A549 (cell line): ENCODE measurements at regions not wholly inside any gene's neighbourhood (a gene's known extent, or its start where the extent isn't known, plus 50 kb on each side); places are given as distances from the start of the nearest gene placed in this dataset.

Experiments
- ATAC-seq, 2 experiments: fragments of 200-7000 bp in 1 of 2; fragments of >200 bp in 1 of 2; cut with Nextera tagmentation in 1 of 2; cut with Tn5 transposase in 1 of 2; 3 replicates each; pipeline versions ENCODE4 v1.8.0 to v1.9.1; 2018 to 2020; ENCODE audit warnings: mild to moderate bottlenecking in 1 of 2, moderate library complexity in 1 of 2
- CTCF ChIA-PET: fragments of 300-600 bp; sonication (Branson Sonifier 250); formaldehyde crosslinking; extraction: SDS; loops from one replicate; lab custom pipeline; 2021; ENCODE audit warnings: antibody characterized with exemption, inconsistent platforms; lab: Yijun Ruan, JAX
- POLR2A ChIA-PET: fragments of 350-600 bp; formaldehyde crosslinking; extraction: SDS; loops from one replicate; lab custom pipeline; 2021; ENCODE audit warnings: antibody characterized with exemption, inconsistent platforms; lab: Yijun Ruan, JAX
- DNase-seq, 2 experiments: peaks; one replicate each; pipeline versions ENCODE4 v3.0.0 to v3.0.0-alpha.2; 2011 to 2016; ENCODE audit warnings: low read depth in 1 of 2, low spot score in 1 of 2
- FAIRE-seq: peaks from 2 replicates; lab custom pipeline; 2011; peaks lifted over from hg19 to GRCh38; lab: Jason Lieb, UNC
- H3K27ac ChIP-seq, 2 experiments: fragments of >200 bp; sonication (Bioruptor Twin); formaldehyde crosslinking; 3 replicates each; pipeline ENCODE4 v1.5.1; 2016 to 2017
- H3K4me1 ChIP-seq: fragments of >200 bp; sonication (Bioruptor Twin); formaldehyde crosslinking; 3 replicates; pipeline ENCODE4 v1.6.1; 2016
- H3K4me2 ChIP-seq: fragments of >200 bp; sonication (Bioruptor Twin); formaldehyde crosslinking; 3 replicates; pipeline ENCODE4 v1.6.1; 2016
- H3K4me3 ChIP-seq: fragments of >200 bp; sonication (Bioruptor Twin); formaldehyde crosslinking; 3 replicates; pipeline ENCODE4 v1.5.1; 2016
- H3K9me3 ChIP-seq: fragments of >200 bp; sonication (Bioruptor Twin); formaldehyde crosslinking; 3 replicates; pipeline ENCODE4 v1.6.1; 2016
- BHLHE40 ChIP-seq: IDR thresholded peaks from 2 replicates; pipeline ENCODE4 v1.6.1; 2012; ENCODE audit warnings: low read depth, low read length, inconsistent platforms
- CBX2 ChIP-seq: fragments of 200-600 bp; sonication (generic); IDR thresholded peaks from 2 replicates; pipeline ENCODE4 v1.6.1; 2016; ENCODE audit warnings: low read depth, mild to moderate bottlenecking, borderline replicate concordance
- CEBPB ChIP-seq, 2 experiments: fragments of >200 bp in 1 of 2; sonication (Bioruptor Twin) in 1 of 2; formaldehyde crosslinking in 1 of 2; IDR thresholded peaks; 2 replicates each; pipeline ENCODE4 v1.6.1; 2012 to 2016
- EP300 ChIP-seq, 2 experiments: fragments of >200 bp; sonication (Bioruptor Twin); formaldehyde crosslinking; IDR thresholded peaks; 2 replicates in 1 of 2; 3 replicates in 1 of 2; pipeline ENCODE4 v1.6.1; 2016 to 2017
- ESRRA ChIP-seq: fragments of 150-350 bp; IDR thresholded peaks from 2 replicates; pipeline ENCODE4 v1.6.1; 2014; ENCODE audit warnings: mild to moderate bottlenecking, low read length, borderline replicate concordance
- FOSB ChIP-seq: fragments of 250-450 bp; sonication (Bioruptor Pico); IDR thresholded peaks from 2 replicates; pipeline ENCODE4 v1.5.0; 2020; ENCODE audit warnings: mild to moderate bottlenecking, moderate library complexity
- GATA3 ChIP-seq: IDR thresholded peaks from 2 replicates; pipeline ENCODE4 v1.6.1; 2012; ENCODE audit warnings: borderline replicate concordance
- HEYL ChIP-seq: fragments of 250-450 bp; sonication (Bioruptor Pico); IDR thresholded peaks from 2 replicates; pipeline ENCODE4 v1.8.0; 2021; ENCODE audit warnings: mild to moderate bottlenecking, moderate library complexity
- HOXB5 ChIP-seq: fragments of 250-450 bp; sonication (Bioruptor Pico); IDR thresholded peaks from 2 replicates; pipeline ENCODE4 v1.5.0; 2020; ENCODE audit warnings: mild to moderate bottlenecking, moderate library complexity
- JUNB ChIP-seq: fragments of >200 bp; sonication (Bioruptor Twin); formaldehyde crosslinking; IDR thresholded peaks from 2 replicates; pipeline ENCODE4 v1.6.1; 2016
- MAZ ChIP-seq: fragments of 150-350 bp; IDR thresholded peaks from 2 replicates; pipeline ENCODE4 v1.6.1; 2014; ENCODE audit warnings: antibody characterized with exemption, low read depth, low read length, borderline replicate concordance
- MYC ChIP-seq: IDR thresholded peaks from 2 replicates; pipeline ENCODE4 v1.6.1; 2012; ENCODE audit warnings: mild to moderate bottlenecking, inconsistent platforms, low read length, improper control_type of control experiment, borderline replicate concordance
- NFE2L2 ChIP-seq: fragments of 150-350 bp; conservative IDR thresholded peaks from 2 replicates; pipeline ENCODE4 v1.6.1; 2014; ENCODE audit warnings: low read length
- PHF8 ChIP-seq: fragments of 200-600 bp; sonication (generic); IDR thresholded peaks from 2 replicates; pipeline ENCODE4 v1.6.1; 2016; ENCODE audit warnings: low read depth, mild to moderate bottlenecking, antibody characterized with exemption, moderate library complexity, borderline replicate concordance
- RARB ChIP-seq: fragments of 250-450 bp; sonication (Bioruptor Pico); IDR thresholded peaks from 2 replicates; pipeline ENCODE4 v1.8.0; 2021; ENCODE audit warnings: mild to moderate bottlenecking, moderate library complexity
- RCOR1 ChIP-seq: fragments of 150-350 bp; IDR thresholded peaks from 2 replicates; pipeline ENCODE4 v1.6.1; 2014; ENCODE audit warnings: antibody characterized with exemption, low read length, low read depth
- RFX5 ChIP-seq: fragments of 450-650 bp; IDR thresholded peaks from 2 replicates; pipeline ENCODE4 v1.7.1; 2014; ENCODE audit warnings: antibody characterized with exemption, mild to moderate bottlenecking, moderate library complexity
- RNF2 ChIP-seq: fragments of 200-600 bp; sonication (generic); IDR thresholded peaks from 2 replicates; pipeline ENCODE4 v1.6.1; 2016; ENCODE audit warnings: low read depth, mild to moderate bottlenecking, antibody characterized with exemption, moderate library complexity, borderline replicate concordance
- SREBF2 ChIP-seq: fragments of 450-650 bp; IDR thresholded peaks from 2 replicates; pipeline ENCODE4 v1.6.1; 2014; ENCODE audit warnings: mild to moderate bottlenecking, moderate library complexity
- TFCP2L1 ChIP-seq: fragments of 250-450 bp; sonication (Bioruptor Pico); IDR thresholded peaks from 2 replicates; pipeline ENCODE4 v1.5.0; 2021; ENCODE audit warnings: mild to moderate bottlenecking
- ZFP36 ChIP-seq: fragments of 450-650 bp; IDR thresholded peaks from 2 replicates; pipeline ENCODE4 v1.6.1; 2014; ENCODE audit warnings: borderline replicate concordance; ENCODE audit not compliant: partially characterized antibody
- WGBS: methylation state at CpG from one replicate; pipeline ENCODE4 v1.1.6; 2017; ENCODE audit errors: missing lambda C conversion rate; 5-methylcytosine and 5-hydroxymethylcytosine counted together
- TF ChIP-seq, protein P1 (sequence below): fragments of 200-600 bp; sonication (generic); IDR thresholded peaks from 2 replicates; pipeline ENCODE4 v1.6.1; 2016; ENCODE audit warnings: antibody characterized with exemption, mild to moderate bottlenecking, moderate library complexity
- TF ChIP-seq, protein P2 (sequence below): fragments of 150-350 bp; IDR thresholded peaks from 2 replicates; pipeline ENCODE4 v1.6.1; 2014; ENCODE audit warnings: low read depth, mild to moderate bottlenecking, low read length
- TF ChIP-seq, protein P3 (sequence below): IDR thresholded peaks from 2 replicates; pipeline ENCODE4 v1.6.1; 2012; ENCODE audit warnings: low read depth, borderline replicate concordance
- TF ChIP-seq, protein P4 (sequence below): fragments of >200 bp; sonication (Bioruptor Twin); formaldehyde crosslinking; IDR thresholded peaks from 3 replicates; pipeline ENCODE4 v1.5.1; 2016

DNA sequence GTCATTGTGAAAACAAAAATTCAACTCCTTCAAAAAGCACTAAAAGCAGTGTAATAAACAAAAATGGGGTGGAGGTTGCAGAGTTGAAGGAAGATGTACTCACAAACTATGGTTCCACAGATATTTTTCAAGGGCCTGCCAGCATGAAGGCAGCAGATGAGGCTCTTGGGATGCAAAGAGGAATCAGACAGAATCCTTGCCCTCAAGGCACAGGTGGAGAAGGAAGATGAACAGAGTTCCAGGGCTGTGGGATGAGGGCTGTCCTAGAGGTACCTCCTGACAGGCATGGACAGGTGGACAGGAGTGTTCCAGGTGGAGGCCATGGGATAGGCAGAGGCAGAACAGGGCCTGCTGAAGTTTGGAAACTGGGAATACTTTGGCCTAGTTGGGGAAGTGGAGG, 140.5 kb upstream of the ANKH start:
- no peak for ATAC-seq
- Histone ChIP-seq H3K4me1 (peaks cover 57% of the 10 kb centered on the region), H3K4me2 (no peak overlapping the region), H3K4me3 (no peak overlapping the region), H3K27ac (peak overlapping the region in 1 of 2 experiments; percentile 89; a peak in 3 of 6 replicates), H3K9me3 (no peaks in the 10 kb centered on the region)
- CTCF ChIA-PET: interaction anchor here (1.0 to 6.9 kb wide), 4 partner anchors 8 to 327 kb away, joined by 3 to 103 read pairs (median 8); no protein-coding TSS in a partner anchor
- POLR2A ChIA-PET: no interaction called here
- FAIRE-seq: no peak
- TF ChIP-seq, protein P1, sequence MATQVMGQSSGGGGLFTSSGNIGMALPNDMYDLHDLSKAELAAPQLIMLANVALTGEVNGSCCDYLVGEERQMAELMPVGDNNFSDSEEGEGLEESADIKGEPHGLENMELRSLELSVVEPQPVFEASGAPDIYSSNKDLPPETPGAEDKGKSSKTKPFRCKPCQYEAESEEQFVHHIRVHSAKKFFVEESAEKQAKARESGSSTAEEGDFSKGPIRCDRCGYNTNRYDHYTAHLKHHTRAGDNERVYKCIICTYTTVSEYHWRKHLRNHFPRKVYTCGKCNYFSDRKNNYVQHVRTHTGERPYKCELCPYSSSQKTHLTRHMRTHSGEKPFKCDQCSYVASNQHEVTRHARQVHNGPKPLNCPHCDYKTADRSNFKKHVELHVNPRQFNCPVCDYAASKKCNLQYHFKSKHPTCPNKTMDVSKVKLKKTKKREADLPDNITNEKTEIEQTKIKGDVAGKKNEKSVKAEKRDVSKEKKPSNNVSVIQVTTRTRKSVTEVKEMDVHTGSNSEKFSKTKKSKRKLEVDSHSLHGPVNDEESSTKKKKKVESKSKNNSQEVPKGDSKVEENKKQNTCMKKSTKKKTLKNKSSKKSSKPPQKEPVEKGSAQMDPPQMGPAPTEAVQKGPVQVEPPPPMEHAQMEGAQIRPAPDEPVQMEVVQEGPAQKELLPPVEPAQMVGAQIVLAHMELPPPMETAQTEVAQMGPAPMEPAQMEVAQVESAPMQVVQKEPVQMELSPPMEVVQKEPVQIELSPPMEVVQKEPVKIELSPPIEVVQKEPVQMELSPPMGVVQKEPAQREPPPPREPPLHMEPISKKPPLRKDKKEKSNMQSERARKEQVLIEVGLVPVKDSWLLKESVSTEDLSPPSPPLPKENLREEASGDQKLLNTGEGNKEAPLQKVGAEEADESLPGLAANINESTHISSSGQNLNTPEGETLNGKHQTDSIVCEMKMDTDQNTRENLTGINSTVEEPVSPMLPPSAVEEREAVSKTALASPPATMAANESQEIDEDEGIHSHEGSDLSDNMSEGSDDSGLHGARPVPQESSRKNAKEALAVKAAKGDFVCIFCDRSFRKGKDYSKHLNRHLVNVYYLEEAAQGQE: no peak
- TF ChIP-seq HEYL (CRISPR knock-in tag) (no peak), FOSB (CRISPR knock-in tag) (no peak), CBX2 (no peak), RCOR1 (no peak), ZFP36 (no peak), MYC (no peak), NFE2L2 (no peak), CEBPB (IDR thresholded peaks at IDR 0.05) (no peak), SREBF2 (no peak), PHF8 (no peak), HOXB5 (no peak), BHLHE40 (no peak), RFX5 (no peak), ESRRA (no peak), JUNB (no peak)
- TF ChIP-seq, protein P2, sequence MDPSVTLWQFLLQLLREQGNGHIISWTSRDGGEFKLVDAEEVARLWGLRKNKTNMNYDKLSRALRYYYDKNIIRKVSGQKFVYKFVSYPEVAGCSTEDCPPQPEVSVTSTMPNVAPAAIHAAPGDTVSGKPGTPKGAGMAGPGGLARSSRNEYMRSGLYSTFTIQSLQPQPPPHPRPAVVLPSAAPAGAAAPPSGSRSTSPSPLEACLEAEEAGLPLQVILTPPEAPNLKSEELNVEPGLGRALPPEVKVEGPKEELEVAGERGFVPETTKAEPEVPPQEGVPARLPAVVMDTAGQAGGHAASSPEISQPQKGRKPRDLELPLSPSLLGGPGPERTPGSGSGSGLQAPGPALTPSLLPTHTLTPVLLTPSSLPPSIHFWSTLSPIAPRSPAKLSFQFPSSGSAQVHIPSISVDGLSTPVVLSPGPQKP: no peak
- TF ChIP-seq, protein P3, sequence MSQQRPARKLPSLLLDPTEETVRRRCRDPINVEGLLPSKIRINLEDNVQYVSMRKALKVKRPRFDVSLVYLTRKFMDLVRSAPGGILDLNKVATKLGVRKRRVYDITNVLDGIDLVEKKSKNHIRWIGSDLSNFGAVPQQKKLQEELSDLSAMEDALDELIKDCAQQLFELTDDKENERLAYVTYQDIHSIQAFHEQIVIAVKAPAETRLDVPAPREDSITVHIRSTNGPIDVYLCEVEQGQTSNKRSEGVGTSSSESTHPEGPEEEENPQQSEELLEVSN: no peak
- TF ChIP-seq, protein P4, sequence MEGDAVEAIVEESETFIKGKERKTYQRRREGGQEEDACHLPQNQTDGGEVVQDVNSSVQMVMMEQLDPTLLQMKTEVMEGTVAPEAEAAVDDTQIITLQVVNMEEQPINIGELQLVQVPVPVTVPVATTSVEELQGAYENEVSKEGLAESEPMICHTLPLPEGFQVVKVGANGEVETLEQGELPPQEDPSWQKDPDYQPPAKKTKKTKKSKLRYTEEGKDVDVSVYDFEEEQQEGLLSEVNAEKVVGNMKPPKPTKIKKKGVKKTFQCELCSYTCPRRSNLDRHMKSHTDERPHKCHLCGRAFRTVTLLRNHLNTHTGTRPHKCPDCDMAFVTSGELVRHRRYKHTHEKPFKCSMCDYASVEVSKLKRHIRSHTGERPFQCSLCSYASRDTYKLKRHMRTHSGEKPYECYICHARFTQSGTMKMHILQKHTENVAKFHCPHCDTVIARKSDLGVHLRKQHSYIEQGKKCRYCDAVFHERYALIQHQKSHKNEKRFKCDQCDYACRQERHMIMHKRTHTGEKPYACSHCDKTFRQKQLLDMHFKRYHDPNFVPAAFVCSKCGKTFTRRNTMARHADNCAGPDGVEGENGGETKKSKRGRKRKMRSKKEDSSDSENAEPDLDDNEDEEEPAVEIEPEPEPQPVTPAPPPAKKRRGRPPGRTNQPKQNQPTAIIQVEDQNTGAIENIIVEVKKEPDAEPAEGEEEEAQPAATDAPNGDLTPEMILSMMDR: no peak
- DNase-seq: no peak

DNA sequence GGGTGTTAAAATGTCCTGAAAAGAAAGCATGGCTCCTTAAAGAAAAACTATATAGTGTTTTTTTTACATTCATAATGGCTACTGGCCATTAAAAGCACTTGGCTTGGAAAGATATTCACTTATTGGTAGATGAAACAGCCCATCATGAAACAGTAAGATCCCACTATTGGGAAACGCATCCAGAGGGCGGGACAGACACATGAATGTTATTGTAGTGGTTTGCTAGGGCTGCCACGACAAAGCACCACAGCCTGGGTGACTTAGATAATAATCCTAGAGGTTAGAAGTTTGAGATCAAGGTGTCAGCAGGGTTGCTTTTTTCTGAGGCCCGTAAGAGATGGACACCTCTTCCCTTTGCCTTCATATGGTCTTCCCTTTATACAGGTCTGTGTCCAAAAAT, 139.4 kb upstream of the ANKH start:
- Histone ChIP-seq H3K9me3 (no peaks in the 10 kb centered on the region), H3K27ac (peak overlapping the region; percentile 62 to 89; a peak in 5 of 6 replicates), H3K4me2 (peak overlapping the region; percentile 4; the same call in 1 of the 3 replicates), H3K4me1 (peaks cover 57% of the 10 kb centered on the region), H3K4me3 (no peak overlapping the region)
- ChIA-PET POLR2A (no interaction called here), CTCF (interaction anchor here (1.8 to 3.2 kb wide), 3 partner anchors 53 to 325 kb away, joined by 6 to 37 read pairs (median 11); no protein-coding TSS in a partner anchor)
- ATAC-seq: no peak
- no peak for DNase-seq
- TF ChIP-seq FOSB (CRISPR knock-in tag) (no peak), SREBF2 (no peak), BHLHE40 (no peak), RARB (CRISPR knock-in tag) (no peak), TFCP2L1 (CRISPR knock-in tag) (no peak), GATA3 (no peak), RNF2 (no peak), MAZ (no peak), ZFP36 (no peak), EP300 (IDR thresholded peaks at IDR 0.05) (no peak), RCOR1 (no peak)
- TF ChIP-seq, protein P4: no peak
- WGBS: 92% methylated on average over 4 of the region's 4 CpGs
- no peak for FAIRE-seq
